ENCODE measurements at regions not wholly inside any gene's neighbourhood (a gene's known extent, or its start where the extent isn't known, plus 50 kb on each side); places are given as distances from the start of the nearest gene placed in this dataset.

- no peak overlapping the region for H3K27ac ChIP-seq (ENCODE audit: low read depth in 1 of 2, low read length in 1 of 2)
- no peak for DNase-seq (ENCODE audit: low read depth in 6 of 9, low spot score in 9 of 9)
- H3K9me3 ChIP-seq (ENCODE audit: control insufficient read depth in 2 of 2, insufficient read depth in 1 of 2, low read length in 1 of 2), result no peaks in the 10 kb centered on the region
- no peaks in the 10 kb centered on the region for H3K36me3 ChIP-seq (ENCODE audit: control insufficient read depth in 2 of 2, insufficient read depth in 2 of 2, low read length in 1 of 2)
- H3K27me3 ChIP-seq (ENCODE audit: control insufficient read depth in 2 of 2, insufficient read depth in 1 of 2, low read length in 1 of 2), result peaks cover 0 to 3% of the 10 kb centered on the region in 2 donors
- no peaks in the 10 kb centered on the region for H3K4me1 ChIP-seq (ENCODE audit: control insufficient read depth in 2 of 2, insufficient read depth in 2 of 2, low read length in 2 of 2)
- no peak overlapping the region for H3K4me3 ChIP-seq (ENCODE audit: low read length in 2 of 2)
Measured at GRCh38 chr10:58971211-58971610, 205.2 kb upstream of the PHYHIPL start.

- WGBS, result 84% methylated on average over 2 of the region's 2 CpGs
- DNase-seq (ENCODE audit: low read depth in 6 of 9, low spot score in 9 of 9), result no peak
- Histone ChIP-seq H3K27ac (ENCODE audit: low read depth in 1 of 2, low read length in 1 of 2) (no peak overlapping the region), H3K4me3 (ENCODE audit: low read length in 2 of 2) (no peak overlapping the region), H3K4me1 (ENCODE audit: control insufficient read depth in 2 of 2, insufficient read depth in 2 of 2, low read length in 2 of 2) (no peaks in the 10 kb centered on the region), H3K36me3 (ENCODE audit: control insufficient read depth in 2 of 2, insufficient read depth in 2 of 2, low read length in 1 of 2) (no peaks in the 10 kb centered on the region), H3K9me3 (ENCODE audit: control insufficient read depth in 2 of 2, insufficient read depth in 1 of 2, low read length in 1 of 2) (no peaks in the 10 kb centered on the region), H3K27me3 (ENCODE audit: control insufficient read depth in 2 of 2, insufficient read depth in 1 of 2, low read length in 1 of 2) (peaks cover 0 to 3% of the 10 kb centered on the region in 2 donors)
Measured at GRCh38 chr10:58971796-58972491, 204.5 kb upstream of the PHYHIPL start.

- Histone ChIP-seq H3K27me3 (ENCODE audit: control insufficient read depth in 2 of 2, insufficient read depth in 1 of 2, low read length in 1 of 2) (peaks cover 0 to under 1% of the 10 kb centered on the region in 2 donors), H3K27ac (ENCODE audit: low read depth in 1 of 2, low read length in 1 of 2) (no peak overlapping the region), H3K9me3 (ENCODE audit: control insufficient read depth in 2 of 2, insufficient read depth in 1 of 2, low read length in 1 of 2) (no peaks in the 10 kb centered on the region), H3K4me1 (ENCODE audit: control insufficient read depth in 2 of 2, insufficient read depth in 2 of 2, low read length in 2 of 2) (no peaks in the 10 kb centered on the region), H3K36me3 (ENCODE audit: control insufficient read depth in 2 of 2, insufficient read depth in 2 of 2, low read length in 1 of 2) (no peaks in the 10 kb centered on the region), H3K4me3 (ENCODE audit: low read length in 2 of 2) (no peak overlapping the region)
- DNase-seq (ENCODE audit: low read depth in 6 of 9, low spot score in 9 of 9), result no peak
- 72% methylated on average over 2 of the region's 2 CpGs for WGBS
Measured at GRCh38 chr10:58972576-58973234, 203.7 kb upstream of the PHYHIPL start.

- H3K9me3 ChIP-seq (ENCODE audit: control insufficient read depth in 2 of 2, insufficient read depth in 1 of 2, low read length in 1 of 2), result no peaks in the 10 kb centered on the region
- no peaks in the 10 kb centered on the region for H3K27me3 ChIP-seq (ENCODE audit: control insufficient read depth in 2 of 2, insufficient read depth in 1 of 2, low read length in 1 of 2)
- H3K36me3 ChIP-seq (ENCODE audit: control insufficient read depth in 2 of 2, insufficient read depth in 2 of 2, low read length in 1 of 2), result no peaks in the 10 kb centered on the region
- 86% methylated on average over 2 of the region's 2 CpGs for WGBS
- no peak for DNase-seq (ENCODE audit: low read depth in 6 of 9, low spot score in 9 of 9)
- H3K27ac ChIP-seq (ENCODE audit: low read depth in 1 of 2, low read length in 1 of 2), result no peak overlapping the region
- no peak overlapping the region for H3K4me3 ChIP-seq (ENCODE audit: low read length in 2 of 2)
- H3K4me1 ChIP-seq (ENCODE audit: control insufficient read depth in 2 of 2, insufficient read depth in 2 of 2, low read length in 2 of 2), result no peaks in the 10 kb centered on the region
Measured at GRCh38 chr10:58973235-58973595, 203.2 kb upstream of the PHYHIPL start.

GRCh38 chr10:58976254-58976653 lies 200.2 kb upstream of the PHYHIPL start:
- no peak overlapping the region for H3K4me3 ChIP-seq (ENCODE audit: low read length in 2 of 2)
- WGBS, result 78% methylated on average over 1 of the region's 1 CpG
- H3K27me3 ChIP-seq (ENCODE audit: control insufficient read depth in 2 of 2, insufficient read depth in 1 of 2, low read length in 1 of 2), result no peaks in the 10 kb centered on the region
- no peaks in the 10 kb centered on the region for H3K4me1 ChIP-seq (ENCODE audit: control insufficient read depth in 2 of 2, insufficient read depth in 2 of 2, low read length in 2 of 2)
- H3K9me3 ChIP-seq (ENCODE audit: control insufficient read depth in 2 of 2, insufficient read depth in 1 of 2, low read length in 1 of 2), result no peaks in the 10 kb centered on the region
- H3K36me3 ChIP-seq (ENCODE audit: control insufficient read depth in 2 of 2, insufficient read depth in 2 of 2, low read length in 1 of 2), result no peaks in the 10 kb centered on the region
- DNase-seq (ENCODE audit: low read depth in 6 of 9, low spot score in 9 of 9), result no peak
- no peak overlapping the region for H3K27ac ChIP-seq (ENCODE audit: low read depth in 1 of 2, low read length in 1 of 2)

- Histone ChIP-seq H3K27ac (ENCODE audit: low read depth in 1 of 2, low read length in 1 of 2) (no peak overlapping the region), H3K9me3 (ENCODE audit: control insufficient read depth in 2 of 2, insufficient read depth in 1 of 2, low read length in 1 of 2) (no peaks in the 10 kb centered on the region), H3K4me1 (ENCODE audit: control insufficient read depth in 2 of 2, insufficient read depth in 2 of 2, low read length in 2 of 2) (no peaks in the 10 kb centered on the region), H3K36me3 (ENCODE audit: control insufficient read depth in 2 of 2, insufficient read depth in 2 of 2, low read length in 1 of 2) (no peaks in the 10 kb centered on the region), H3K27me3 (ENCODE audit: control insufficient read depth in 2 of 2, insufficient read depth in 1 of 2, low read length in 1 of 2) (no peaks in the 10 kb centered on the region), H3K4me3 (ENCODE audit: low read length in 2 of 2) (no peak overlapping the region)
- DNase-seq (ENCODE audit: low read depth in 6 of 9, low spot score in 9 of 9), result no peak
- WGBS, result 78% methylated on average over 3 of the region's 3 CpGs
Measured at GRCh38 chr10:58979711-58980110, 196.7 kb upstream of the PHYHIPL start.

GRCh38 chr10:58980826-58981415 lies 195.5 kb upstream of the PHYHIPL start:
- no peaks in the 10 kb centered on the region for H3K9me3 ChIP-seq (ENCODE audit: control insufficient read depth in 2 of 2, insufficient read depth in 1 of 2, low read length in 1 of 2)
- DNase-seq (ENCODE audit: low read depth in 6 of 9, low spot score in 9 of 9), result no peak
- no peaks in the 10 kb centered on the region for H3K27me3 ChIP-seq (ENCODE audit: control insufficient read depth in 2 of 2, insufficient read depth in 1 of 2, low read length in 1 of 2)
- H3K4me3 ChIP-seq (ENCODE audit: low read length in 2 of 2), result no peak overlapping the region
- no peaks in the 10 kb centered on the region for H3K4me1 ChIP-seq (ENCODE audit: control insufficient read depth in 2 of 2, insufficient read depth in 2 of 2, low read length in 2 of 2)
- no peak overlapping the region for H3K27ac ChIP-seq (ENCODE audit: low read depth in 1 of 2, low read length in 1 of 2)
- no peaks in the 10 kb centered on the region for H3K36me3 ChIP-seq (ENCODE audit: control insufficient read depth in 2 of 2, insufficient read depth in 2 of 2, low read length in 1 of 2)
- 93% methylated on average over 6 of the region's 6 CpGs for WGBS

GRCh38 chr10:58981846-58982245 lies 194.6 kb upstream of the PHYHIPL start:
- Histone ChIP-seq H3K27me3 (ENCODE audit: control insufficient read depth in 2 of 2, insufficient read depth in 1 of 2, low read length in 1 of 2) (no peaks in the 10 kb centered on the region), H3K27ac (ENCODE audit: low read depth in 1 of 2, low read length in 1 of 2) (no peak overlapping the region), H3K9me3 (ENCODE audit: control insufficient read depth in 2 of 2, insufficient read depth in 1 of 2, low read length in 1 of 2) (no peaks in the 10 kb centered on the region), H3K36me3 (ENCODE audit: control insufficient read depth in 2 of 2, insufficient read depth in 2 of 2, low read length in 1 of 2) (no peaks in the 10 kb centered on the region), H3K4me3 (ENCODE audit: low read length in 2 of 2) (no peak overlapping the region), H3K4me1 (ENCODE audit: control insufficient read depth in 2 of 2, insufficient read depth in 2 of 2, low read length in 2 of 2) (no peaks in the 10 kb centered on the region)
- no peak for DNase-seq (ENCODE audit: low read depth in 6 of 9, low spot score in 9 of 9)
- 75% methylated on average over 6 of the region's 6 CpGs for WGBS

GRCh38 chr10:58982470-58983239 lies 193.8 kb upstream of the PHYHIPL start:
- WGBS, result 85% methylated on average over 3 of the region's 3 CpGs

More at GRCh38 chr10:58982470-58983239, 193.8 kb upstream of the PHYHIPL start:
- Histone ChIP-seq H3K36me3 (ENCODE audit: control insufficient read depth in 2 of 2, insufficient read depth in 2 of 2, low read length in 1 of 2) (no peaks in the 10 kb centered on the region), H3K4me3 (ENCODE audit: low read length in 2 of 2) (no peak overlapping the region), H3K27me3 (ENCODE audit: control insufficient read depth in 2 of 2, insufficient read depth in 1 of 2, low read length in 1 of 2) (no peaks in the 10 kb centered on the region), H3K27ac (ENCODE audit: low read depth in 1 of 2, low read length in 1 of 2) (no peak overlapping the region), H3K4me1 (ENCODE audit: control insufficient read depth in 2 of 2, insufficient read depth in 2 of 2, low read length in 2 of 2) (no peaks in the 10 kb centered on the region), H3K9me3 (ENCODE audit: control insufficient read depth in 2 of 2, insufficient read depth in 1 of 2, low read length in 1 of 2) (no peaks in the 10 kb centered on the region)
- DNase-seq (ENCODE audit: low read depth in 6 of 9, low spot score in 9 of 9), result no peak
